NCI-H345 treated with DMSO at 0.1 percent for 48 hours (cell line): ENCODE measurements at regions not wholly inside any gene's neighbourhood (a gene's known extent, or its start where the extent isn't known, plus 50 kb on each side); places are given as distances from the start of the nearest gene placed in this dataset.

Experiments
- DNase-seq: peaks from one replicate; lab custom pipeline; 2025; ENCODE audit not compliant: unreplicated experiment; lab: John Stamatoyannopoulos, UW

DNA sequence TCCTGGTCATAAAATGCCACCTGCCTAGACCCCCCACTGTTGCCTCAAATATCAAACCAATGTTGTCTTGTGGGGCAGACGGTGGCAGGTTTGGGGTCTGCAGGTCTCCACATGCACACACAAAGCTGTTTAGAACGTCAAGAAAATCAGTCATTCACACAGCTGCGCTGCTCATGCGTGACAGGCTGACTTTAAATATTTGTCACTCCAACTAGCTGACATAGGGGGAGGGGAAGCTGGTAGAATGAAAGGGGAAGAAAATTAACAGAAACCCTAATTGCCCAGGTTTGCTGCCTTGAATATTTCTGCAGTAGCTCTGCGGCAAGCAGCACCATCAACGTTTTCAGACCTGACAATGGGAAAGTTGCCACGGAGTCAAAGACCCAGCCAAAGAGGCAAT, 201.8 kb downstream of the ABHD5 start:
- DNase-seq = peak; percentile 46

DNA sequence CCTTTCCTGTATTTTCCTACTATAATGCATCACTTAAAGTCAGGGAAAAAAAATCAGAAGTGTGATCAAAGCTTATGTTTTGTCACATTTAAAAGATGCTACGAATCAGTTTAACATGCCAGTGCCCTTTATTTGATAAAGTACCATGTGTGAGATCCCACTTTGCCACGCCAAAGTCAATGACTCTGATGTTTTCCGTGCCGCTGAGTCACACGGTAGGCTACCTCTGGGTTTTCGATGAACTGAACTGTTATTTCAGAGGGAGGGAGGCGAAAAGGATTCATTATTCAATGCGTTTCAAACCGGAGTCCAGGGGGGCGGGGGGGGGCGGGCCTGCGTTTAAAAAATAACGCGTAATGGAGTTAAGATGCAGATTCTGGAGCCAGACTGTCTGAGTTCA, 203.0 kb downstream of the ABHD5 start:
- DNase-seq = peak; percentile 8

- peak; percentile 45 for DNase-seq
Measured at GRCh38 chr3:43894176-43895049, 203.7 kb downstream of the ABHD5 start.

DNA sequence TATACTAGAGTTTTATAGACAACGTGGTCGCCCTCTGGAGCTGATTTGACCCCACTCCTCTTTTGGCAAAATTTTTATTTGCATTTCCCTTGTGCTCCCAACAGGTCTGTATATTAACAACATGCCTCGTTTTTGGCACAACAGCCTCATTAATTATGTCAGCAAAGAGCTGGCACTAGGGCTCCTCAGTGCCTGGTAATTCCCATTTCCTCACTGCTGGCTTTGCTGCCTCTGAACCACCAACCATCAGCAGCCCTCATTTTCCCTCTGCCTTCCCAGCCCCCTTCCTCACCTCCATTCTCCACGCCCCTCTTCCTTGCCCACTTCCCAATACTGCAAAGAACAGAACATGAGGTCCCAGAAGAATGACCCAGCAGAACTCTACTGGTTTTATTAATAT, 204.8 kb downstream of the ABHD5 start:
- DNase-seq = no peak

DNA sequence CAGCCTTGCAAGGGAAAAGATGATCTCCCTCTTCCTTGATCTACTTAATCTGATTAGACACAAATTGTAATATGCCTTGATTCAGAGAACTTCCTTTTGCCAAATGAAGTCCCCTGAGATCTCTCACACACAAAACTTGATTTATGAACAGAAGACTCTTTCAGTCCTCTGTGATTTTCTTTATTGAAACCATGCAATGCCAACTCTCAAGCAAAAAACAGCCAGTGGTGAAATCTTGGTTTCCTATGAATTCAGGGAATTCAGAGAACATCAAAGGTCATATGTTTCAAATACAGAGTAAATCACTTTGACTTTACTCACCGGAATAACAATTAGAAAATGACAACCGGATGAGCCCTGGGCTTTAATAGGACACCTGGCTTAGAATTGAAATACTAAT, 211.7 kb downstream of the ABHD5 start:
- no peak for DNase-seq

GRCh38 chr3:43905157-43905556, 214.4 kb downstream of the ABHD5 start:
- DNase-seq = no peak

- no peak for DNase-seq
Measured at GRCh38 chr3:43906849-43907507, 216.2 kb downstream of the ABHD5 start.

DNA sequence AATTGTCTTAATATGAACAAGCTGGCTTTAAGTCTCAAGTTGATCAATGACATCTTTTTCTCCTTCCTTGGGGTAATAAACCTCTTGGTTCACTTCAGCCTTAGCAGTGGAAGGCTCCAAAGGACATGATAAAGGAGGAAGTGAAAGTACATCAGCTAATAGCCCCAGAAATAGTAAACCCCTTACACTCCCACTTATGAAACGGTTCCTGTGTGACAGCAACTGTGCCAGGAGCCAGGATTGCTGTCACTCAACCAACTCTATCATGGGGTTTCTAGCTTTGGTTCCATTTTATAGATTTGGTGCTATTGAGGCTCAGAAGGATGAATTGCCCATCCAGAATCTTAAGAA, 216.7 kb downstream of the ABHD5 start:
- DNase-seq = no peak

DNA sequence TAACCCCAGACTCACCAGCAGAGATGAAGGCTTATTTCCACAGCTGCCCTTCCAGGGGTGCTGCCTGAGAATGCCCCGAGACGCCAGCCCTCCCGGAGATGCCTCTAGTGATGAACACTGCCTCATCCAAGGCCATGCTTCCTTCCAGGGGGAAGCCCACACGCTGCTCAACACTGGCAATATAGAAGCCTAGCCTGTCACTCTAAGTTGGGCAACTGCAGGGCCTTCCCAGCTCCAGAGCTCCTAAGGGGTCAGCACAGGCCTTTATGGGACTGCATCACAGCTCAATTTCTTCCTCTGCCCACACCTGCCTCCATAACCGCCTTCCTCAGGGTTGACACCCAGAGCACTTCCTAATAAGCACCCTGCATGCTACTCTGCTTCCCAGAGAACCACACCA, 217.7 kb downstream of the ABHD5 start:
- DNase-seq = no peak

- DNase-seq = no peak
Measured at GRCh38 chr3:43909149-43909548, 218.4 kb downstream of the ABHD5 start.

- DNase-seq = no peak
Measured at GRCh38 chr3:43910750-43911149, 220.0 kb downstream of the ABHD5 start.

GRCh38 chr3:43913036-43913948, 222.6 kb downstream of the ABHD5 start:
- DNase-seq = no peak

DNA sequence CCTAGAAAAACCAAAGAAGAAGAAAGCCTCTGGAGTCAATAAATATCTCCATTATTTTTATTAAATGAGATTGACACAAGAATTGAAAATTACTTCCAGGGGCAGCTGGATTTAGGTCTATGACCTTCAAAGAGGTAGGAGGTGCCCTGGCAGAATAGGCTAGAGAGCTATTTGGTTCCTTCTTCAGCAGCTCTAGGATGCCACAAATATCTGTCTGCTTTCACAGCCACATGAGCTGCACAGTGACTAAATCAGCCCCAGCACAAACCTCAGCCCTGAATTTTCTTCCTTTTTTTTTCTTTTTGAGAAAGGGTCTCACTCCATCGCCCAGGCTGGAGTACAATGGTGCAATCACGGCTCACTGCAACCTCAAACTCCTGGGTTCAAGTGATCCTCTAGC, 223.5 kb downstream of the ABHD5 start:
- no peak for DNase-seq

- no peak for DNase-seq
Measured at GRCh38 chr3:43915546-43915945, 224.8 kb downstream of the ABHD5 start.

DNA sequence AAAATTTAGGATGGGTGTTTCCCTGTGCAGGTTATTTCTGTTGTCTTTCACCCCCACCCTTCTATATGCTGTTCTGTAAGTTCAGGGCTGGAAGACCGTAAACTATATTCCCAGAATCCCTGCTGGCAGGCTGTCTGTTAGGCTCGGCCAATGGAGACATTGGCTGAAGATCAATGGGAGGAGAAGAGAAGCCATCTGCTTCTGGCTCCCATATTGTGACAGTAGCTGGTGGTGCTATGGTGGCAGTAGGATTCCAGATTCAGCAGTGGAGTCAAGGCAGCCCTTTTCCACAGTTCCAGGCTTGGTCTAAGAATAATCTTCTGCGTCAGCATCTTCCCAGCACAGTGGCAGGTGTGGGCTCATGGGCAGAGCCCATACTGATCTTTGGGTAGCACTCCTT, 226.6 kb downstream of the ABHD5 start:
- DNase-seq = no peak

DNA sequence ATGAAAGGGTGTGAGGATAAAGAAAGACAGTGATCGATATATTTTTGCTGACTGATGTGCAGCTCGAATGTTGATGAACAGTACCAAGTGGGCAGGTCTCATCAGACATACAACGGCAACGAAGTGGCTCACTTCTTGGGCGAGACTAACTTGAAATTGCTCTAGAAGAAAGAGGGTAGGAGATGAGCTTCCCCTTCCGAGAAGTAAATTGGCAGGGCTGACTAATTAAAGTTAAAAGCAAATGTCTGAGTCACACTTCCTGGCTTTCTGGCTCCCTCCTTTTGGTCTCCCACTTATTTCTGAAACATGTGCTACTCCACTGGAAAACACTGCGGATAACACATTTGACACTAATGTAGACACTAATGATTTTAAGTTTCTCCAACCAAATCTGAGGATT, 228.3 kb downstream of the ABHD5 start:
- DNase-seq = no peak

- DNase-seq = no peak
Measured at GRCh38 chr3:43921056-43921648, 230.4 kb downstream of the ABHD5 start.

DNA sequence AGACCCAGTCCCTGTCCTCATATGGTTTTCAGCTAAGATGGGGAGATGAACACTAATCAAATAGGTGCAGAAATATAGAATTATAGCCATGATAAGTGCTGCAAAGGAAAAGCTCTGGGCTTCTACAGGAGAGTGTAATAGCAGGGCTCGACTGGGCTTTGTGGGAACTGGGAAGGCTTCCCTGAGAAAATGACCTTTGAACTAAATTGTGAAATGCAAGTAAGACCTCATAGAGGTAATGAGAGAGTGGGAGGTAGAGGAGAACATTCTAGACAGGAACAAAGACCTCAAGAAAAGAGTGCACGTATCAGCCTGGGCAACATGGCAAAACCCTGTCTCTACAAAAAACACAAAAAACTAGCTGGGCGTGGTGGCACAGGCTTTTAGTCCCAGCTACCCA, 231.6 kb downstream of the ABHD5 start:
- no peak for DNase-seq

DNA sequence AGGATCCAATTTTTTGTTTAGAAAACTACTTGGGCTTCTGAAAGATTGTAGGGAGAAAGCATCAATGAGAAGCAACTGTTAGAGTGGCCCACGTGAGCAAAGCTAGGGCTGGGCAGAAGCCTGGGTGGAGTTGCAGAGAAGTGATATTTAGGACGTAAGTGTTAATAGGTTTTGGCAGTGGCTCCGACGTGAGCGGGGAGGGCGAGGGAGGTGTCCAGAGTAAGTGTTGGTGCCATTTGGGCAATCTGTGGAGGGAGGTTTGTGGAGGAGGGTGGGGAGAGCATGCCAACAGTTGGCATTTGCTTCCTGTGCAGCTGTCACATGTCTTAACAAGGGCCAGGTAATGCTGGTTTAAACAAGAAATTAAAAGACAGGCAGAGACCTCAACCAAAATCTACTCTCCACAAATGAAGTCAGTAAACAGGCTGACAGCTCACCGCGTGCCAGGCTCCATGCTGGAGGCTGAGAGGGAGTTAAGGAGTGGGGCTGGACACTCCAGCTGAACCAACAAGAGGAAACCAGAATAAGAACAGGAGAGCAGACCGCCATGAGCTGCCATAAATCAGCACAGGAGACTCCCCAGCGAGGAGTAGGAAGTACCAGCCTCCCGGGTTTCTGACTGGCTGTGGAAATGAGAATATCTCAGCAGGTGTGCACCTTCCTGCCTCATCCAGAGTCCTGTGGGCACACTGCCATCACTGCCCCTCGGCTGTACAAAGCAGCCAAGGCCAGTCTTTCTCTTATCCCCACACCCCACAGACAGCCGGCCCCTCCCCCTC, 232.6 kb downstream of the ABHD5 start:
- peak; percentile 14 for DNase-seq

DNA sequence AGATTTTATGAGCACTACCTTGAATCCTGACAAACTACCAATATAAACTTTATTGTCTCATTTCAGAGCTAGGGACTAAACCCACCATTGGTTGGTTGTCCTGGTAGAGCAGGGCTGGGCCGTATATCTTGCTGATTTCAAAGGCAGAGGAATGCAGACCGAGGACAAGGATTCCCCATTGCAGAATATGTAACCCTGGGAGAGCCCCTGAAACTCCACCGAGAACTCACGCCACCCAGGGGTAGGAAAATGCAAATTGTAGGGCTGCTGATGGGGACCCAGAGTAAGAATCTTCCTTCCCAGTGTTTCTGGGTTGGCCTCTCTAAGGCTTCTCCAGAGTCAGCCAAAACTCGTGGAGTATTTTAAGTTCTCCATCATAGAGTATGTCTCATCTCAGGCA, 235.3 kb downstream of the ABHD5 start:
- DNase-seq = no peak
